Parathyroid adenoma (tissue), 2 donors: ENCODE measurements at regions not wholly inside any gene's neighbourhood (a gene's known extent, or its start where the extent isn't known, plus 50 kb on each side); places are given as distances from the start of the nearest gene placed in this dataset.

Experiments used
- H2AFZ ChIP-seq: fragments of 300-600 bp; sonication (generic); one replicate; pipeline ENCODE4 v1.7.0; 2017; ENCODE audit warnings: antibody characterized with exemption, mild to moderate bottlenecking
- H3K27ac ChIP-seq: fragments of 300-600 bp; sonication (generic); one replicate; pipeline ENCODE4 v1.7.0; 2017
- H3K27me3 ChIP-seq: fragments of 300-600 bp; sonication (generic); one replicate; pipeline ENCODE4 v1.7.0; 2017; ENCODE audit warnings: low read length; ENCODE audit not compliant: control insufficient read depth, insufficient read depth
- H3K36me3 ChIP-seq: fragments of 300-600 bp; sonication (generic); one replicate; pipeline ENCODE4 v1.7.0; 2017; ENCODE audit warnings: low read length; ENCODE audit not compliant: control insufficient read depth, insufficient read depth
- H3K4me1 ChIP-seq: fragments of 300-600 bp; sonication (generic); one replicate; pipeline ENCODE4 v1.7.0; 2017; ENCODE audit warnings: control low read depth
- H3K4me2 ChIP-seq: fragments of 300-600 bp; sonication (generic); one replicate; pipeline ENCODE4 v1.7.0; 2017; ENCODE audit warnings: low read length
- H3K4me3 ChIP-seq: fragments of 300-600 bp; sonication (generic); one replicate; pipeline ENCODE4 v1.7.0; 2017; ENCODE audit warnings: low read depth, low read length
- H3K79me2 ChIP-seq: fragments of 300-600 bp; sonication (generic); one replicate; pipeline ENCODE4 v1.7.0; 2017; ENCODE audit warnings: control low read depth
- H3K9ac ChIP-seq: fragments of 300-600 bp; sonication (generic); one replicate; pipeline ENCODE4 v1.7.0; 2017; ENCODE audit warnings: mild to moderate bottlenecking
- H3K9me3 ChIP-seq: fragments of 300-600 bp; sonication (generic); one replicate; pipeline ENCODE4 v1.7.0; 2017; ENCODE audit warnings: low read length; ENCODE audit not compliant: control insufficient read depth
- TF ChIP-seq, protein P1 (sequence below): fragments of 300-600 bp; sonication (generic); IDR thresholded peaks from one replicate; pipeline ENCODE4 v1.7.0; 2017; ENCODE audit warnings: antibody characterized with exemption, mild to moderate bottlenecking
- donor health status: primary hyperparathyroidism.

DNA sequence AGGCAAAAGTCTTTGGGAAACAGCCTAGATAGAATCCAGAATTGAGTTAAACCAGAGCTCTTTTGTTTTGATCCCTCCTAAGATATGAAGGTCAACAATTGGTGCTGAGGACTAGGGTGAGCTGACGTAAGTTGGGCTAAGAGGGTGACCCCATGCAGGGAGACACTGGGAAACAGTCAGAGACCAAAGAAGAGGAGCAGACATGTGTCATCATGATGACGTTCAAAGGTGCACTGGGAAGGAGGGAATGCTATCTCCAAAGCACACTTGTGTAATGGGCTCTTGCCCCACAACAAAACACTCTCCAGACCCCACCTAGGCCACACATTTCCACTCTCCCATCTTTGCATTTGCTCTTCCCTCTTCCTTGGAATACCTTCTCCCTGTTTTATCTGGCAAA, 481.4 kb downstream of the COG6 start:
- Histone ChIP-seq H3K79me2 (no peaks in the 10 kb centered on the region), H3K27ac (no peak overlapping the region)
- TF ChIP-seq, protein P1, sequence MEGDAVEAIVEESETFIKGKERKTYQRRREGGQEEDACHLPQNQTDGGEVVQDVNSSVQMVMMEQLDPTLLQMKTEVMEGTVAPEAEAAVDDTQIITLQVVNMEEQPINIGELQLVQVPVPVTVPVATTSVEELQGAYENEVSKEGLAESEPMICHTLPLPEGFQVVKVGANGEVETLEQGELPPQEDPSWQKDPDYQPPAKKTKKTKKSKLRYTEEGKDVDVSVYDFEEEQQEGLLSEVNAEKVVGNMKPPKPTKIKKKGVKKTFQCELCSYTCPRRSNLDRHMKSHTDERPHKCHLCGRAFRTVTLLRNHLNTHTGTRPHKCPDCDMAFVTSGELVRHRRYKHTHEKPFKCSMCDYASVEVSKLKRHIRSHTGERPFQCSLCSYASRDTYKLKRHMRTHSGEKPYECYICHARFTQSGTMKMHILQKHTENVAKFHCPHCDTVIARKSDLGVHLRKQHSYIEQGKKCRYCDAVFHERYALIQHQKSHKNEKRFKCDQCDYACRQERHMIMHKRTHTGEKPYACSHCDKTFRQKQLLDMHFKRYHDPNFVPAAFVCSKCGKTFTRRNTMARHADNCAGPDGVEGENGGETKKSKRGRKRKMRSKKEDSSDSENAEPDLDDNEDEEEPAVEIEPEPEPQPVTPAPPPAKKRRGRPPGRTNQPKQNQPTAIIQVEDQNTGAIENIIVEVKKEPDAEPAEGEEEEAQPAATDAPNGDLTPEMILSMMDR, result no peak

DNA sequence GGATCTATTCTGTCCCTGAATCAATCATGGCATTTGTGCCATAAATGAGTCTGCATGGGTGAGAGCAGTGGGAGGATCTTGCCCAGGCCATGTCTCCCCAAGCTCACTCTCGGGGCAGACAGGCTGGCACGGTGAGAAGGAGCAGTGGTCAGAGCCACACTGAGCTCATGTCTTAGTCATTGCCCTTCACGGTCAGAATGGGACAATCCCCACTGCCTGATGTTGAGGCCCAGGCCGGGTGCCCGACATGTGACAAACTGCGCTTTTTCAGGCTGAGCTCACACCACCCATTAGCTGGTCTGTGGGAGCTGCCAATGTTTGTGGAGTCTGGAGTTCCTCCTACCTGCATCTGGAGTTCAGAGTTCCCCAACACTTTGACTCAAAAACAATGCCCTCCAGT, 481.9 kb downstream of the COG6 start:
- Histone ChIP-seq H2AFZ (no peak overlapping the region), H3K4me1 (no peaks in the 10 kb centered on the region), H3K27me3 (no peaks in the 10 kb centered on the region), H3K4me2 (no peak overlapping the region), H3K4me3 (no peak overlapping the region), H3K36me3 (no peaks in the 10 kb centered on the region), H3K9me3 (no peaks in the 10 kb centered on the region), H3K9ac (no peak overlapping the region), H3K27ac (no peak overlapping the region), H3K79me2 (no peaks in the 10 kb centered on the region)
- TF ChIP-seq, protein P1, result no peak

More for the DNA sequence above, 481.4 kb downstream of the COG6 start:
- no peaks in the 10 kb centered on the region for H3K4me1 ChIP-seq
- H2AFZ ChIP-seq, result no peak overlapping the region
- H3K4me2 ChIP-seq, result no peak overlapping the region
- H3K27me3 ChIP-seq, result no peaks in the 10 kb centered on the region
- no peak overlapping the region for H3K9ac ChIP-seq
- no peak overlapping the region for H3K4me3 ChIP-seq
- no peaks in the 10 kb centered on the region for H3K9me3 ChIP-seq
- no peaks in the 10 kb centered on the region for H3K36me3 ChIP-seq

DNA sequence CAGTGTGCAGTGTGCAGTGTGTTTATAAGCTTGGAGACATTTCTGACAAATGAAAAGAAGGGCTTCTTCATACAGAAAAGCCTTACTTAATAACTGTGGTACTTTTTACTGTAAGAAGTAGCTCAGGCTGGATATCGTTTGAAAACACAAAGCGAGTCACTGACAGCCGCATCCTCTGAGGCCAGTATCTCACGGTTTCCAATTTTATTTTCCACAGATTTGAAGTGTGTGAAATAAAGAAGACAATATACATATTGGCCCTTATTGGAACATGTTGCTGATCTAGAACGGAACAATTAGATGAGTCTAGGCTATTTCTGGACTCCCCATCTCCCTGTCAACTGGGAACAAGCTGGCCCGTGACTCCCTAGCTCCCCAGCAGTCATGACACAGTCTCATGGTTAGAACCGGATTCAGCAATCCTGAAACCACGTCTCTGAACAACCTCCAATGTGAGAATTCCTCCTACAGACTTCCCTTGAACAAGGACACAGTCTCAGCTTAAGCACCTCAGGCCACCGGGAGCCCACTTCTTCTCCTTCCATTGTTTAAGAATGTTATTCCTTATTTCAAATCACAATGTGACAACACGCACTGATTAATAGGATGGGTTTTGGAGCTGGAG, 484.5 kb downstream of the COG6 start:
- Histone ChIP-seq H3K4me2 (no peak overlapping the region), H2AFZ (no peak overlapping the region), H3K9me3 (no peaks in the 10 kb centered on the region), H3K79me2 (no peaks in the 10 kb centered on the region), H3K4me1 (no peaks in the 10 kb centered on the region), H3K27ac (no peak overlapping the region), H3K4me3 (no peak overlapping the region), H3K36me3 (no peaks in the 10 kb centered on the region), H3K27me3 (no peaks in the 10 kb centered on the region), H3K9ac (no peak overlapping the region)
- TF ChIP-seq, protein P1, result no peak

DNA sequence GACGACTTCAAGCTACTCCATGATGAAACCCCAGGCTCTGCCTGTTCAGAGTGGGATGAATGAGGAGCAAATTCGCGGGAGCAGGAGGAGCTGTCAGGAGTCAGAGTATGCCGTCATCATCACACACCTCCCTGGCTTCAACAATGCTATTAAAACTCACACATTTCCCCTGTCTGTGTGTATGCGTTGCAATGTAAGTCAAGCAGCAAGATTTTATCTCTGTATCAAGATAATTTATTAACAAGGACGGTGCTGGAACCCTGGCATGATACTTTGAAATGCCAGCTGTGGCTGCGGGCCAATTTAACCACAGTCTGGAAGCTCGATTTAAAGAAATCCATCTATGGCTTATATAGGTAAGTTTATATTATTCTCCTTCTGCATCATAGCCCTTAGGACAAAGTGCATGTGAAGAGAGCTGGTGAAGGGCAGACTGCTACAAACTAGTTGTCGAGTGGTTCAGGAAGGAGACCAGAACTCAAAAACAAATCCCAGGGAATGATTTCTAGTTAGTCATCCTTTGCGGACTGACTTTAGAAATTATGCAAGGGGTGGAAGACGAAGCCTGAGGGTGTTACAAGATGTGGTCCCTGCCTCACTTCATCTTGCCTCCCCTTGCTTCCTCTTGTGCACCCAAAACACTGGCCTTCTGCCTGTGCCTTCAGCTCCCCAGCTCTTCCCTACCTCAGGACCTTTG, 486.5 kb downstream of the COG6 start:
- Histone ChIP-seq H2AFZ (no peak overlapping the region), H3K4me3 (no peak overlapping the region), H3K27me3 (no peaks in the 10 kb centered on the region), H3K4me1 (no peaks in the 10 kb centered on the region), H3K9me3 (no peaks in the 10 kb centered on the region), H3K79me2 (no peaks in the 10 kb centered on the region), H3K4me2 (no peak overlapping the region), H3K27ac (no peak overlapping the region), H3K9ac (no peak overlapping the region), H3K36me3 (no peaks in the 10 kb centered on the region)
- TF ChIP-seq, protein P1, result no peak

DNA sequence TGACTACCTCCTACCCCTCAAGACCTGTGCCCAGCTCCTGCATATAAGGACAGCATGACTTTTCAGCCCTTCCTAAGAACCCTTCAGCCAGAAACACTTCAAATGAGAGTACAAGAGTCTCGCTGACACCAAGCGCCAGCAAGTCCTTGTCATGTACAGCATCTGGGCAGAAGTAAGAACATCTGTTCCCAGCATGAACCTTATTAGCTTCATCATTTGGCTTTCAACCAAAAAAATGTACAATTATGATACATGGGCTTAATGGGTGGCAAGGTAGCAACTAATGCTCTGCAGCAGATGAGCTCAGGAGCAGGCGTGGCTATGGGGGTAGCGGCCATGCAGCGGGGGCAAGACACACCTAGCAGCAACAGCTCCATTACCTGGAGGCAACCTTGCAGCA, 487.6 kb downstream of the COG6 start:
- H3K27me3 ChIP-seq, result no peaks in the 10 kb centered on the region
- H3K9me3 ChIP-seq, result no peaks in the 10 kb centered on the region
- H3K4me2 ChIP-seq, result no peak overlapping the region
- H3K79me2 ChIP-seq, result no peaks in the 10 kb centered on the region
- no peak overlapping the region for H3K4me3 ChIP-seq
- no peak overlapping the region for H3K9ac ChIP-seq
- no peak overlapping the region for H2AFZ ChIP-seq
- H3K36me3 ChIP-seq, result no peaks in the 10 kb centered on the region
- H3K27ac ChIP-seq, result no peak overlapping the region
- TF ChIP-seq, protein P1, result no peak
- H3K4me1 ChIP-seq, result no peaks in the 10 kb centered on the region
